NCI-H2029 (cell line): ENCODE measurements at regions not wholly inside any gene's neighbourhood (a gene's known extent, or its start where the extent isn't known, plus 50 kb on each side); places are given as distances from the start of the nearest gene placed in this dataset.

Source experiments
- DNase-seq: peaks from one replicate; lab custom pipeline; 2025; lab: John Stamatoyannopoulos, UW

GRCh38 chr11:112513417-112513816 is 252.8 kb upstream of the PLET1 start:
- no peak for DNase-seq

- DNase-seq, result no peak
Observed at GRCh38 chr11:112514011-112514740, 253.5 kb upstream of the PLET1 start.

GRCh38 chr11:112516261-112516660 is 255.6 kb upstream of the PLET1 start:
- no peak for DNase-seq

GRCh38 chr11:112516755-112517154 is 256.1 kb upstream of the PLET1 start:
- no peak for DNase-seq

- no peak for DNase-seq
Observed at GRCh38 chr11:112518371-112518770, 257.7 kb upstream of the PLET1 start.

GRCh38 chr11:112519751-112520150 is 259.1 kb upstream of the PLET1 start:
- DNase-seq, result no peak

- DNase-seq, result no peak
Observed at GRCh38 chr11:112520354-112520753, 259.7 kb upstream of the PLET1 start.

- DNase-seq, result no peak
Observed at GRCh38 chr11:112522536-112522935, 261.9 kb upstream of the PLET1 start.

- DNase-seq, result no peak
Observed at GRCh38 chr11:112523031-112523430, 262.4 kb upstream of the PLET1 start.

- no peak for DNase-seq
Observed at GRCh38 chr11:112523477-112523876, 262.8 kb upstream of the PLET1 start.

GRCh38 chr11:112523951-112524350 is 263.3 kb upstream of the PLET1 start:
- no peak for DNase-seq

GRCh38 chr11:112524798-112525197 is 264.1 kb upstream of the PLET1 start:
- no peak for DNase-seq

- no peak for DNase-seq
Observed at GRCh38 chr11:112525270-112525669, 264.6 kb upstream of the PLET1 start.

GRCh38 chr11:112525844-112526590 is 265.4 kb upstream of the PLET1 start:
- no peak for DNase-seq

- DNase-seq, result no peak
Observed at GRCh38 chr11:112526699-112527416, 266.2 kb upstream of the PLET1 start.

- no peak for DNase-seq
Observed at GRCh38 chr11:112529071-112529470, 268.4 kb upstream of the PLET1 start.

GRCh38 chr11:112532506-112532905 is 271.8 kb upstream of the PLET1 start:
- no peak for DNase-seq

GRCh38 chr11:112533682-112534081 is 273.0 kb upstream of the PLET1 start:
- no peak for DNase-seq

- no peak for DNase-seq
Observed at GRCh38 chr11:112534208-112534607, 273.5 kb upstream of the PLET1 start.

GRCh38 chr11:112537026-112537425 is 276.4 kb upstream of the PLET1 start:
- DNase-seq, result no peak

- DNase-seq, result no peak
Observed at GRCh38 chr11:112537846-112538330, 277.2 kb upstream of the PLET1 start.

GRCh38 chr11:112538534-112539280 is 278.0 kb upstream of the PLET1 start:
- no peak for DNase-seq
